K562 (cell line): ENCODE measurements at regions not wholly inside any gene's neighbourhood (a gene's known extent, or its start where the extent isn't known, plus 50 kb on each side); places are given as distances from the start of the nearest gene placed in this dataset.

ENCODE experiments used
- ATAC-seq: fragments of 200-7000 bp; cut with Tn5 transposase; 3 replicates; pipeline ENCODE4 v1.9.1; 2020; ENCODE audit warnings: moderate library complexity
- BruUV-seq: library from RNA; stranded (reverse); fragments of 400-500 nt; replicated peaks from 2 replicates; lab custom pipeline; 2021; lab: Mats Ljungman, UMichigan
- CTCF ChIA-PET: fragments of 300-600 bp; formaldehyde crosslinking; extraction: SDS; loops from one replicate; lab custom pipeline; 2021; ENCODE audit warnings: low intra/inter-chr PET ratio; lab: Yijun Ruan, JAX
- POLR2A ChIA-PET: fragments of 300-600, 350-650 bp; sonication (Branson Sonifier 250); formaldehyde crosslinking; extraction: SDS; loops from one replicate; lab custom pipeline; 2021; ENCODE audit warnings: antibody characterized with exemption, inconsistent platforms; lab: Yijun Ruan, JAX
- DNase-seq, 4 experiments: peaks; one replicate each; pipeline versions ENCODE4 v3.0.0 to v3.0.0-alpha.2; 2011 to 2018; ENCODE audit warnings: low spot score in 3 of 4, mixed read lengths in 3 of 4; ENCODE audit errors: extremely low read depth in 1 of 4
- FAIRE-seq: peaks from 2 replicates; lab custom pipeline; 2011; peaks lifted over from hg19 to GRCh38; lab: Jason Lieb, UNC
- H2AFZ ChIP-seq: 2 replicates; pipeline ENCODE4 v1.6.0; 2011; ENCODE audit warnings: low read depth, low read length, control low read depth, inconsistent platforms
- H3K27ac ChIP-seq: fragments of 200-600 bp; 3 replicates; pipeline ENCODE4 v1.8.0; 2011; ENCODE audit warnings: low read depth, mild to moderate bottlenecking, control low read depth, inconsistent platforms, low read length, moderate library complexity, mixed read lengths; ENCODE audit errors: extremely low read depth
- H3K27me3 ChIP-seq, 2 experiments: fragments of 300-600 bp in 1 of 2; 2 replicates in 1 of 2; 3 replicates in 1 of 2; pipeline versions ENCODE4 v1.6.0 to v1.8.0; 2011; ENCODE audit warnings: inconsistent platforms in 2 of 2, low read length in 2 of 2, mild to moderate bottlenecking in 1 of 2, mixed read lengths in 1 of 2, moderate library complexity in 1 of 2; ENCODE audit not compliant: control insufficient read depth in 2 of 2, insufficient read depth in 2 of 2
- H3K36me3 ChIP-seq: fragments of 300-600 bp; 3 replicates; pipeline ENCODE4 v1.8.0; 2011; ENCODE audit warnings: mild to moderate bottlenecking, low read length, inconsistent platforms; ENCODE audit not compliant: control insufficient read depth, insufficient read depth
- H3K4me1 ChIP-seq, 2 experiments: fragments of 200-600 bp in 1 of 2; replicated peaks in 1 of 2; 2 replicates in 1 of 2; 3 replicates in 1 of 2; pipeline versions ENCODE4 v1.5.1 to v1.8.0; 2011; ENCODE audit warnings: inconsistent platforms in 2 of 2, low read length in 2 of 2, mild to moderate bottlenecking in 1 of 2, mixed read lengths in 1 of 2, moderate library complexity in 1 of 2; ENCODE audit not compliant: control insufficient read depth in 2 of 2, insufficient read depth in 2 of 2
- H3K4me2 ChIP-seq: 2 replicates; pipeline ENCODE4 v1.6.1; 2011; ENCODE audit warnings: low read length, control low read depth, inconsistent platforms, mixed read lengths; ENCODE audit not compliant: insufficient read depth
- H3K4me3 ChIP-seq: fragments of 200-600 bp; sonication (generic), shearing (Covaris generic); 2 replicates; pipeline ENCODE4 v1.5.1; 2016; ENCODE audit warnings: control low read depth, inconsistent platforms
- H3K79me2 ChIP-seq: fragments of 200-600 bp; 3 replicates; pipeline ENCODE4 v1.8.0; 2011; ENCODE audit warnings: low read length, inconsistent platforms; ENCODE audit not compliant: control insufficient read depth, insufficient read depth
- H3K9ac ChIP-seq, 2 experiments: 2 replicates each; pipeline versions ENCODE4 v1.6.0 to v1.6.1; 2011; ENCODE audit warnings: low read depth in 2 of 2, low read length in 2 of 2, control low read depth in 1 of 2, inconsistent platforms in 1 of 2, mild to moderate bottlenecking in 1 of 2, mixed read lengths in 1 of 2; ENCODE audit not compliant: insufficient read depth in 1 of 2
- H3K9me1 ChIP-seq: one replicate; pipeline ENCODE4 v1.6.0; 2011; ENCODE audit warnings: inconsistent platforms, mild to moderate bottlenecking, low read length, moderate library complexity; ENCODE audit not compliant: control insufficient read depth, insufficient read depth
- H3K9me3 ChIP-seq: replicated peaks from 2 replicates; pipeline ENCODE4 v1.5.1; 2011; ENCODE audit warnings: low read depth, low read length, inconsistent platforms; ENCODE audit not compliant: control insufficient read depth, insufficient read depth
- H4K20me1 ChIP-seq: replicated peaks from 2 replicates; pipeline ENCODE4 v1.6.1; 2011; ENCODE audit warnings: low read length, inconsistent platforms, mixed read lengths; ENCODE audit not compliant: control insufficient read depth, insufficient read depth
- CBX3 ChIP-seq, 2 experiments: IDR thresholded peaks; 1 replicate in 1 of 2; 2 replicates in 1 of 2; pipeline ENCODE4 v1.6.1; 2012; ENCODE audit warnings: inconsistent platforms in 2 of 2, low read length in 2 of 2, borderline replicate concordance in 1 of 2, control low read depth in 1 of 2
- CBX5 ChIP-seq: IDR thresholded peaks from 2 replicates; pipeline ENCODE4 v1.6.1; 2014; ENCODE audit warnings: low read depth, borderline replicate concordance
- DDX20 ChIP-seq: fragments of 450-650 bp; IDR thresholded peaks from 2 replicates; pipeline ENCODE4 v1.6.1; 2016; ENCODE audit warnings: missing genetic modification characterization, low read depth, mild to moderate bottlenecking, missing compliant biosample characterization, moderate library complexity
- SMAD1 ChIP-seq: fragments of 150-350 bp; IDR thresholded peaks from 2 replicates; pipeline ENCODE4 v1.6.1; 2014; ENCODE audit warnings: low read length, low read depth; ENCODE audit not compliant: partially characterized antibody
- TRIM28 ChIP-seq: fragments of 450-650 bp; IDR thresholded peaks from 2 replicates; pipeline ENCODE4 v1.6.1; 2017
- WGBS: fragments of 100-300 bp; shearing (Covaris generic); methylation state at CpG from one replicate; pipeline ENCODE4 v1.1.6; 2016; ENCODE audit warnings: low coverage, mixed read lengths; ENCODE audit not compliant: insufficient coverage; ENCODE audit errors: missing lambda C conversion rate; 5-methylcytosine and 5-hydroxymethylcytosine counted together
- in situ Hi-C: fragments of 300-500 bp; cut with MboI; formaldehyde crosslinking; loops from 4 replicates; pipeline ENCODE4 v1.15.0; 2018; ENCODE audit warnings: inconsistent platforms, mixed read lengths
- intact Hi-C: fragments of 100-400 bp; cut with micrococcal nuclease; formaldehyde crosslinking; loops from 2 replicates; pipeline ENCODE4 v1.14.2; 2022
- TF ChIP-seq, protein P1 (sequence below): fragments of 150-350 bp; conservative IDR thresholded peaks from 2 replicates; pipeline ENCODE4 v1.6.1; 2014; ENCODE audit warnings: low read length
- TF ChIP-seq, protein P2 (sequence below): fragments of 250-450 bp; sonication (Bioruptor Pico); IDR thresholded peaks from 2 replicates; pipeline ENCODE4 v1.5.0; 2021
- TF ChIP-seq, protein P3 (sequence below): fragments of 250-450 bp; sonication (Bioruptor Pico); IDR thresholded peaks from 2 replicates; pipeline ENCODE4 v1.5.1; 2021; ENCODE audit warnings: mild to moderate bottlenecking
- TF ChIP-seq, protein P4 (sequence below): fragments of 450-650 bp; IDR thresholded peaks from 2 replicates; pipeline ENCODE4 v1.6.1; 2018; ENCODE audit warnings: mild to moderate bottlenecking, low read depth; ENCODE audit not compliant: partially characterized antibody

DNA sequence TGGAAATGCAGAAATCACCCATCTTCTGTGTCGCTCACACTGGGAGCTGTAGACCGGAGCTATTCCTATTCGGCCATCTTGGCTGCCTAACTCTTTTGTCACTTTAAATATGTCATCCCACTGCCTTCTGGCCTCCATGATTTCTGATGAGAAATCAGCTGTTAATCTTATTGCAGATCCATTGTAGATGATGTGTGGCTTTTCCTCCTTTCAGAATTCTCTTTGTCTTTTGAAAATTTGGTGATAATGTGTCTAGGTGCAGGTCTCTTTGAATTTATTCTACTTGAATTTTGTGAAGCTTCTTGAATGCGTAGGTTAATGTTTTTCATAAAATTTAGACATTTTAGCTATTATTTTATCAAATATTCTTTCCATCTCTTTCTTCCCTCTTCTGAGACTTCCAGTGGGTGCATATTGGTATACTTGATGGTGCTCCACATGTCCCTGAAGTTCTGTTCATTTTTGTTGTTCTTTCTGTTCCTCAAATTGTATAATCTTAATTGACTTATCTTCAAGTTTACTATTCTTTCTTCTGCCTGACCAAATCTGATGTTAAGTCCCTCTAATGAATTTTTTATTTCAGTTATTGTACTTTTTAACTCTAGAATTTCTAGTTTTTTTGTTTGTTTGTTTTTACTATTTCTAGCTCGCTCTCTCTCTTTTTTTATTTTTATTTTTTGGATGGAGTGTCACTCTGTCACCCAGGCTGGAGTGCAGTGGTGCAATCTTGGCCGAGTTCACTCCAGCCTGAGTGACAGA is 90.8 kb upstream of the DLX2 start:
- intact Hi-C loops (no loop called here), in situ Hi-C loops (no loop called here)
- Histone ChIP-seq H3K9ac (no peak overlapping the region), H3K27ac (no peak overlapping the region), H3K4me3 (no peak overlapping the region), H3K9me3 (peaks cover 3% of the 10 kb centered on the region; the same call in 1 of the 2 replicates), H4K20me1 (no peaks in the 10 kb centered on the region), H3K36me3 (no peaks in the 10 kb centered on the region), H3K9me1 (no peaks in the 10 kb centered on the region), H3K4me1 (no peaks in the 10 kb centered on the region), H3K79me2 (no peaks in the 10 kb centered on the region), H2AFZ (no peak overlapping the region), H3K4me2 (no peak overlapping the region), H3K27me3 (no peaks in the 10 kb centered on the region)
- no TSS peak for BruUV-seq
- 2% methylated on average over 6 of the region's 6 CpGs for WGBS
- DNase-seq (no peak), ATAC-seq (no peak), FAIRE-seq (no peak)
- CTCF ChIA-PET: no interaction called here
- POLR2A ChIA-PET: no interaction called here
- no peak for TF ChIP-seq DDX20 (tag)
- no peak for TF ChIP-seq SMAD1
- TF ChIP-seq, protein P1, sequence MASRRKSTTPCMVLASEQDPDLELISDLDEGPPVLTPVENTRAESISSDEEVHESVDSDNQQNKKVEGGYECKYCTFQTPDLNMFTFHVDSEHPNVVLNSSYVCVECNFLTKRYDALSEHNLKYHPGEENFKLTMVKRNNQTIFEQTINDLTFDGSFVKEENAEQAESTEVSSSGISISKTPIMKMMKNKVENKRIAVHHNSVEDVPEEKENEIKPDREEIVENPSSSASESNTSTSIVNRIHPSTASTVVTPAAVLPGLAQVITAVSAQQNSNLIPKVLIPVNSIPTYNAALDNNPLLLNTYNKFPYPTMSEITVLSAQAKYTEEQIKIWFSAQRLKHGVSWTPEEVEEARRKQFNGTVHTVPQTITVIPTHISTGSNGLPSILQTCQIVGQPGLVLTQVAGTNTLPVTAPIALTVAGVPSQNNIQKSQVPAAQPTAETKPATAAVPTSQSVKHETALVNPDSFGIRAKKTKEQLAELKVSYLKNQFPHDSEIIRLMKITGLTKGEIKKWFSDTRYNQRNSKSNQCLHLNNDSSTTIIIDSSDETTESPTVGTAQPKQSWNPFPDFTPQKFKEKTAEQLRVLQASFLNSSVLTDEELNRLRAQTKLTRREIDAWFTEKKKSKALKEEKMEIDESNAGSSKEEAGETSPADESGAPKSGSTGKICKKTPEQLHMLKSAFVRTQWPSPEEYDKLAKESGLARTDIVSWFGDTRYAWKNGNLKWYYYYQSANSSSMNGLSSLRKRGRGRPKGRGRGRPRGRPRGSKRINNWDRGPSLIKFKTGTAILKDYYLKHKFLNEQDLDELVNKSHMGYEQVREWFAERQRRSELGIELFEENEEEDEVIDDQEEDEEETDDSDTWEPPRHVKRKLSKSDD: no peak
- peak; percentile 76 for TF ChIP-seq TRIM28
- peak; percentile 84; the same call in 1 of the 2 replicates for TF ChIP-seq CBX5
- peak in 1 of 2 experiments; percentile 68; a peak in 2 of 3 replicates for TF ChIP-seq CBX3 (IDR thresholded peaks at IDR 0.05; ENCODE audit: borderline replicate concordance in 1 of 2, low read length in 2 of 2)
- TF ChIP-seq, protein P2, sequence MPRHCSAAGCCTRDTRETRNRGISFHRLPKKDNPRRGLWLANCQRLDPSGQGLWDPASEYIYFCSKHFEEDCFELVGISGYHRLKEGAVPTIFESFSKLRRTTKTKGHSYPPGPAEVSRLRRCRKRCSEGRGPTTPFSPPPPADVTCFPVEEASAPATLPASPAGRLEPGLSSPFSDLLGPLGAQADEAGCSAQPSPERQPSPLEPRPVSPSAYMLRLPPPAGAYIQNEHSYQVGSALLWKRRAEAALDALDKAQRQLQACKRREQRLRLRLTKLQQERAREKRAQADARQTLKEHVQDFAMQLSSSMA: no peak
- TF ChIP-seq, protein P3, sequence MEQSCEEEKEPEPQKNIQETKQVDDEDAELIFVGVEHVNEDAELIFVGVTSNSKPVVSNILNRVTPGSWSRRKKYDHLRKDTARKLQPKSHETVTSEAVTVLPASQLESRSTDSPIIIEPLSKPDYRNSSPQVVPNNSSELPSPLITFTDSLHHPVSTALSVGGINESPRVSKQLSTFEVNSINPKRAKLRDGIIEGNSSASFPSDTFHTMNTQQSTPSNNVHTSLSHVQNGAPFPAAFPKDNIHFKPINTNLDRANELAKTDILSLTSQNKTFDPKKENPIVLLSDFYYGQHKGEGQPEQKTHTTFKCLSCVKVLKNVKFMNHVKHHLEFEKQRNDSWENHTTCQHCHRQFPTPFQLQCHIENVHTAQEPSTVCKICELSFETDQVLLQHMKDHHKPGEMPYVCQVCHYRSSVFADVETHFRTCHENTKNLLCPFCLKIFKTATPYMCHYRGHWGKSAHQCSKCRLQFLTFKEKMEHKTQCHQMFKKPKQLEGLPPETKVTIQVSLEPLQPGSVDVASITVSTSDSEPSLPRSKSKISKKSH: peak; percentile 29; the same call in 1 of the 2 replicates
- TF ChIP-seq, protein P4, sequence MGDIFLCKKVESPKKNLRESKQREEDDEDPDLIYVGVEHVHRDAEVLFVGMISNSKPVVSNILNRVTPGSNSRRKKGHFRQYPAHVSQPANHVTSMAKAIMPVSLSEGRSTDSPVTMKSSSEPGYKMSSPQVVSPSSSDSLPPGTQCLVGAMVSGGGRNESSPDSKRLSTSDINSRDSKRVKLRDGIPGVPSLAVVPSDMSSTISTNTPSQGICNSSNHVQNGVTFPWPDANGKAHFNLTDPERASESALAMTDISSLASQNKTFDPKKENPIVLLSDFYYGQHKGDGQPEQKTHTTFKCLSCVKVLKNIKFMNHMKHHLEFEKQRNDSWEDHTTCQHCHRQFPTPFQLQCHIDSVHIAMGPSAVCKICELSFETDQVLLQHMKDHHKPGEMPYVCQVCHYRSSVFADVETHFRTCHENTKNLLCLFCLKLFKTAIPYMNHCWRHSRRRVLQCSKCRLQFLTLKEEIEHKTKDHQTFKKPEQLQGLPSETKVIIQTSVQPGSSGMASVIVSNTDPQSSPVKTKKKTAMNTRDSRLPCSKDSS: peak; percentile 61
